22Rv1 (cell line): ENCODE measurements at regions not wholly inside any gene's neighbourhood (a gene's known extent, or its start where the extent isn't known, plus 50 kb on each side); places are given as distances from the start of the nearest gene placed in this dataset.

Experiments used
- ZFX ChIP-seq: fragments of 450-650 bp; IDR thresholded peaks from 2 replicates; pipeline ENCODE4 v1.6.1; 2017; ENCODE audit warnings: antibody characterized with exemption, borderline replicate concordance
- TF ChIP-seq, protein P1 (sequence below): fragments of 450-650 bp; IDR thresholded peaks from 2 replicates; pipeline ENCODE4 v1.5.1; 2017; ENCODE audit warnings: mild to moderate bottlenecking

DNA sequence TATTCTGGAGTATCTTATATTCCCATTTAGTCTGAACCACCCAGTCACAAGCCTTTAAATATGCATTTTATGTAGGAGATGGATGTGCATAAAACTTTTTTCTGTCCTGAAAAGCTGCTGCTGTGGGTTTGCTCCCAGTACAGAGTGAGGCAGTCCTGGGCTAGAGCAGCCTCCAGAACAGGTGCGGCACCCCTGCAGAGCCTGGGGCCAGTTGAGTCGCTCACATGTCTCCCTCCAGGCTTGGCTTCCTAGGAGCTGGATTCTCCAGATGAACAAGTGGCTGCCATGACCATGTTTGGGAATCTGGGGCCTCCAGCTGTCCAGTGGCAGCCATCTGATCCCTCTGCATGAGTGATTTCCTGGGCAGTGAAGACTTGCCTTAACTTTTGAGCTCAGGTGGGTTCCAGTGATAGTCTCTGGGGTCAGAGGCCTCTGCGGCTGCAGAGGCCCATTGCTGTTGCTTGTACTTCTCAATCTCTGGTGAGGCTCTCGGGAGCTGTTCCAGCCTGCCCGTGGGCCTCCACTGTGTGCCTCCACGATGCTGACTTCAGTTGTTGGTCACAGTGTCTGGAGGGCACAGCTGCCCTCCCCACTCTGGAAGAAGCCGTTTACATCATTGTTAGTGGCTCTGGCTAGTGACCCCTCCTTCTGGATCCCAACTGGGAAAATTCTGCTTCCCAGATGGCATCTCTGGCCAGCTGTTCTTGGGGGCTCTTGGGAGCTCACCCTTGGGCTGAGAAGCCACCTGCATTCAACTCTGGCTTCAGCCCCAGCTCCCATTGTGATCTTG, 120.4 kb downstream of the EMX2 start:
- TF ChIP-seq, protein P1, sequence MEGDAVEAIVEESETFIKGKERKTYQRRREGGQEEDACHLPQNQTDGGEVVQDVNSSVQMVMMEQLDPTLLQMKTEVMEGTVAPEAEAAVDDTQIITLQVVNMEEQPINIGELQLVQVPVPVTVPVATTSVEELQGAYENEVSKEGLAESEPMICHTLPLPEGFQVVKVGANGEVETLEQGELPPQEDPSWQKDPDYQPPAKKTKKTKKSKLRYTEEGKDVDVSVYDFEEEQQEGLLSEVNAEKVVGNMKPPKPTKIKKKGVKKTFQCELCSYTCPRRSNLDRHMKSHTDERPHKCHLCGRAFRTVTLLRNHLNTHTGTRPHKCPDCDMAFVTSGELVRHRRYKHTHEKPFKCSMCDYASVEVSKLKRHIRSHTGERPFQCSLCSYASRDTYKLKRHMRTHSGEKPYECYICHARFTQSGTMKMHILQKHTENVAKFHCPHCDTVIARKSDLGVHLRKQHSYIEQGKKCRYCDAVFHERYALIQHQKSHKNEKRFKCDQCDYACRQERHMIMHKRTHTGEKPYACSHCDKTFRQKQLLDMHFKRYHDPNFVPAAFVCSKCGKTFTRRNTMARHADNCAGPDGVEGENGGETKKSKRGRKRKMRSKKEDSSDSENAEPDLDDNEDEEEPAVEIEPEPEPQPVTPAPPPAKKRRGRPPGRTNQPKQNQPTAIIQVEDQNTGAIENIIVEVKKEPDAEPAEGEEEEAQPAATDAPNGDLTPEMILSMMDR: no peak
- TF ChIP-seq ZFX: no peak
